ENCODE measurements at regions not wholly inside any gene's neighbourhood (a gene's known extent, or its start where the extent isn't known, plus 50 kb on each side); places are given as distances from the start of the nearest gene placed in this dataset.

- ChIA-PET CTCF (interaction anchor here (1.0 to 1.4 kb wide), 3 partner anchors 11 to 275 kb away, joined by 3 to 12 read pairs (median 4); no protein-coding TSS in a partner anchor), POLR2A (interaction anchor here (1.0 to 8.7 kb wide), 4 partner anchors 8 to 111 kb away, joined by 3 to 147 read pairs (median 4); partner anchors contain the start of gene FYN)
- H3K27me3 ChIP-seq (ENCODE audit: control insufficient read depth in 2 of 2, insufficient read depth in 2 of 2, low read length in 2 of 2) = no peaks in the 10 kb centered on the region
- ATAC-seq (no peak), DNase-seq (no peak)
- H3K9me3 ChIP-seq (ENCODE audit: control insufficient read depth in 2 of 3, low read length in 3 of 3) = no peaks in the 10 kb centered on the region
- no peak overlapping the region for H3K4me3 ChIP-seq (ENCODE audit: low read length)
- Mint-ChIP-seq H3K27ac (peak overlapping the region; percentile 21 to 96 (median 80)), H3K4me1 (peaks cover 56 to 99% (median 90%) of the 10 kb centered on the region in 7 donors), H3K4me3 (peak overlapping the region in 9 of 10 donors; percentile 18 to 75 (median 56)), H3K27me3 (no peaks in the 10 kb centered on the region), H3K36me3 (peaks cover 0 to 10% (median 0%) of the 10 kb centered on the region in 5 donors), H3K9me3 (peaks cover 0 to 15% (median 0%) of the 10 kb centered on the region in 11 donors)
- intact Hi-C loops (cut with micrococcal nuclease) = loop anchor here in 1 of 2 donors (1.0 kb wide), 1 partner anchor 11 kb away; no protein-coding TSS in a partner anchor
- no peaks in the 10 kb centered on the region for H3K36me3 ChIP-seq (ENCODE audit: control insufficient read depth in 2 of 3, insufficient read depth in 3 of 3, low read length in 3 of 3)
- peaks cover 21 to 87% of the 10 kb centered on the region in 2 donors for H3K4me1 ChIP-seq (ENCODE audit: control insufficient read depth in 2 of 2, insufficient read depth in 2 of 2, low read length in 2 of 2)
- peak overlapping the region; percentile 47 for H3K27ac ChIP-seq (ENCODE audit: low read depth, low read length)
Observed at GRCh38 chr6:111984516-111985201, 69.2 kb upstream of the CCN6 start.

GRCh38 chr6:111985202-111985731 is 68.6 kb upstream of the CCN6 start:
- no peaks in the 10 kb centered on the region for H3K27me3 Mint-ChIP-seq
- CTCF ChIA-PET = interaction anchor here (1.0 to 1.4 kb wide), 3 partner anchors 11 to 275 kb away, joined by 3 to 12 read pairs (median 4); no protein-coding TSS in a partner anchor
- DNase-seq (peak in 5 of 9 donors; percentile 34 to 50 (median 43)), ATAC-seq (peak; percentile 54)
- H3K36me3 Mint-ChIP-seq = peaks cover 0 to 15% (median 0%) of the 10 kb centered on the region in 5 donors
- peaks cover 59 to 99% (median 90%) of the 10 kb centered on the region in 7 donors for H3K4me1 Mint-ChIP-seq
- peaks cover 27 to 87% of the 10 kb centered on the region in 2 donors for H3K4me1 ChIP-seq (ENCODE audit: control insufficient read depth in 2 of 2, insufficient read depth in 2 of 2, low read length in 2 of 2)
- peaks cover 0 to 15% (median 0%) of the 10 kb centered on the region in 11 donors for H3K9me3 Mint-ChIP-seq
- peak overlapping the region; percentile 2 to 96 (median 77) for H3K27ac Mint-ChIP-seq
- POLR2A ChIA-PET = interaction anchor here (1.0 to 8.7 kb wide), 2 partner anchors 10 to 112 kb away, joined by 3 to 147 read pairs; partner anchors contain the start of gene FYN
- H3K27me3 ChIP-seq (ENCODE audit: control insufficient read depth in 2 of 2, insufficient read depth in 2 of 2, low read length in 2 of 2) = no peaks in the 10 kb centered on the region
- H3K36me3 ChIP-seq (ENCODE audit: control insufficient read depth in 2 of 3, insufficient read depth in 3 of 3, low read length in 3 of 3) = no peaks in the 10 kb centered on the region
- no peak overlapping the region for H3K4me3 ChIP-seq (ENCODE audit: low read length)
- intact Hi-C loops (cut with micrococcal nuclease) = loop anchor here in 1 of 2 donors (1.0 kb wide), 1 partner anchor 12 kb away; no protein-coding TSS in a partner anchor
- peak overlapping the region in 9 of 10 donors; percentile 1 to 75 (median 56) for H3K4me3 Mint-ChIP-seq
- H3K9me3 ChIP-seq (ENCODE audit: control insufficient read depth in 2 of 3, low read length in 3 of 3) = no peaks in the 10 kb centered on the region
- peak overlapping the region; percentile 47 for H3K27ac ChIP-seq (ENCODE audit: low read depth, low read length)

GRCh38 chr6:111986651-111987050 is 67.3 kb upstream of the CCN6 start:
- H3K4me3 ChIP-seq (ENCODE audit: low read length) = no peak overlapping the region
- Mint-ChIP-seq H3K36me3 (peaks cover 0 to 15% (median 0%) of the 10 kb centered on the region in 5 donors), H3K4me3 (peak overlapping the region in 2 of 10 donors; percentile 50 to 67), H3K27me3 (no peaks in the 10 kb centered on the region), H3K27ac (peak overlapping the region in 7 of 9 donors; percentile 65 to 96 (median 80)), H3K4me1 (peaks cover 67 to 99% (median 93%) of the 10 kb centered on the region in 7 donors), H3K9me3 (peaks cover 0 to 15% (median 0%) of the 10 kb centered on the region in 11 donors)
- H3K27me3 ChIP-seq (ENCODE audit: control insufficient read depth in 2 of 2, insufficient read depth in 2 of 2, low read length in 2 of 2) = no peaks in the 10 kb centered on the region
- ChIA-PET POLR2A (interaction anchor here (0.6 to 8.7 kb wide), 6 partner anchors 11 to 184 kb away, joined by 3 to 147 read pairs (median 3); partner anchors contain the start of gene FYN), CTCF (interaction anchor here (0.6 to 1.8 kb wide), 4 partner anchors 12 to 270 kb away, joined by 3 to 9 read pairs (median 6); no protein-coding TSS in a partner anchor)
- DNase-seq (no peak), ATAC-seq (no peak)
- peaks cover 34 to 92% of the 10 kb centered on the region in 2 donors for H3K4me1 ChIP-seq (ENCODE audit: control insufficient read depth in 2 of 2, insufficient read depth in 2 of 2, low read length in 2 of 2)
- no peaks in the 10 kb centered on the region for H3K36me3 ChIP-seq (ENCODE audit: control insufficient read depth in 2 of 3, insufficient read depth in 3 of 3, low read length in 3 of 3)
- no peaks in the 10 kb centered on the region for H3K9me3 ChIP-seq (ENCODE audit: control insufficient read depth in 2 of 3, low read length in 3 of 3)
- intact Hi-C loops (cut with micrococcal nuclease) = no loop called here
- H3K27ac ChIP-seq (ENCODE audit: low read depth, low read length) = no peak overlapping the region

- H3K4me1 Mint-ChIP-seq = peaks cover 67 to 100% (median 96%) of the 10 kb centered on the region in 7 donors
- POLR2A ChIA-PET = interaction anchor here (0.6 to 8.7 kb wide), 6 partner anchors 12 to 184 kb away, joined by 3 to 147 read pairs (median 3); partner anchors contain the start of gene FYN
- peak overlapping the region in 6 of 10 donors; percentile 10 to 66 (median 52) for H3K4me3 Mint-ChIP-seq
Observed at GRCh38 chr6:111987295-111987694, 66.6 kb upstream of the CCN6 start.

GRCh38 chr6:111988926-111989325 is 65.0 kb upstream of the CCN6 start:
- Histone ChIP-seq H3K27ac (ENCODE audit: low read depth, low read length) (peak overlapping the region; percentile 67), H3K36me3 (ENCODE audit: control insufficient read depth in 2 of 3, insufficient read depth in 3 of 3, low read length in 3 of 3) (no peaks in the 10 kb centered on the region), H3K9me3 (ENCODE audit: control insufficient read depth in 2 of 3, low read length in 3 of 3) (no peaks in the 10 kb centered on the region), H3K4me3 (ENCODE audit: low read length) (peak overlapping the region; percentile 17), H3K4me1 (ENCODE audit: control insufficient read depth in 2 of 2, insufficient read depth in 2 of 2, low read length in 2 of 2) (peaks cover 52 to 98% of the 10 kb centered on the region in 2 donors), H3K27me3 (ENCODE audit: control insufficient read depth in 2 of 2, insufficient read depth in 2 of 2, low read length in 2 of 2) (no peaks in the 10 kb centered on the region)
- peaks cover 68 to 100% (median 96%) of the 10 kb centered on the region in 7 donors for H3K4me1 Mint-ChIP-seq
- DNase-seq (no peak), ATAC-seq (no peak)
- peaks cover 0 to 15% (median 0%) of the 10 kb centered on the region in 5 donors for H3K36me3 Mint-ChIP-seq
- ChIA-PET POLR2A (interaction anchor here (1.1 to 8.7 kb wide), 5 partner anchors 13 to 115 kb away, joined by 3 to 147 read pairs (median 5); partner anchors contain the start of gene FYN), CTCF (interaction anchor here (0.7 kb wide), 1 partner anchor 134 kb away, joined by 3 read pairs; no protein-coding TSS in a partner anchor)
- peak overlapping the region; percentile 32 to 79 (median 66) for H3K4me3 Mint-ChIP-seq
- H3K27ac Mint-ChIP-seq = peak overlapping the region; percentile 79 to 98 (median 96)
- H3K9me3 Mint-ChIP-seq = peaks cover 0 to 15% (median 0%) of the 10 kb centered on the region in 11 donors
- intact Hi-C loops (cut with micrococcal nuclease) = no loop called here
- no peaks in the 10 kb centered on the region for H3K27me3 Mint-ChIP-seq

More at GRCh38 chr6:111987295-111987694, 66.6 kb upstream of the CCN6 start:
- Histone ChIP-seq H3K36me3 (ENCODE audit: control insufficient read depth in 2 of 3, insufficient read depth in 3 of 3, low read length in 3 of 3) (no peaks in the 10 kb centered on the region), H3K4me3 (ENCODE audit: low read length) (no peak overlapping the region), H3K27ac (ENCODE audit: low read depth, low read length) (no peak overlapping the region), H3K4me1 (ENCODE audit: control insufficient read depth in 2 of 2, insufficient read depth in 2 of 2, low read length in 2 of 2) (peaks cover 36 to 96% of the 10 kb centered on the region in 2 donors), H3K27me3 (ENCODE audit: control insufficient read depth in 2 of 2, insufficient read depth in 2 of 2, low read length in 2 of 2) (no peaks in the 10 kb centered on the region), H3K9me3 (ENCODE audit: control insufficient read depth in 2 of 3, low read length in 3 of 3) (no peaks in the 10 kb centered on the region)
- ATAC-seq (no peak), DNase-seq (no peak)
- no peaks in the 10 kb centered on the region for H3K27me3 Mint-ChIP-seq
- CTCF ChIA-PET = interaction anchor here (0.6 to 1.8 kb wide), 5 partner anchors 12 to 270 kb away, joined by 3 to 9 read pairs (median 4); no protein-coding TSS in a partner anchor
- H3K27ac Mint-ChIP-seq = peak overlapping the region in 8 of 9 donors; percentile 43 to 98 (median 90)
- intact Hi-C loops (cut with micrococcal nuclease) = no loop called here
- peaks cover 0 to 15% (median 0%) of the 10 kb centered on the region in 11 donors for H3K9me3 Mint-ChIP-seq
- peaks cover 0 to 15% (median 0%) of the 10 kb centered on the region in 5 donors for H3K36me3 Mint-ChIP-seq

GRCh38 chr6:111989743-111990142 is 64.2 kb upstream of the CCN6 start:
- Histone ChIP-seq H3K27ac (ENCODE audit: low read depth, low read length) (peak overlapping the region; percentile 67), H3K4me3 (ENCODE audit: low read length) (peak overlapping the region; percentile 17), H3K27me3 (ENCODE audit: control insufficient read depth in 2 of 2, insufficient read depth in 2 of 2, low read length in 2 of 2) (no peaks in the 10 kb centered on the region), H3K4me1 (ENCODE audit: control insufficient read depth in 2 of 2, insufficient read depth in 2 of 2, low read length in 2 of 2) (peaks cover 54 to 95% of the 10 kb centered on the region in 2 donors), H3K36me3 (ENCODE audit: control insufficient read depth in 2 of 3, insufficient read depth in 3 of 3, low read length in 3 of 3) (no peaks in the 10 kb centered on the region), H3K9me3 (ENCODE audit: control insufficient read depth in 2 of 3, low read length in 3 of 3) (no peaks in the 10 kb centered on the region)
- ChIA-PET POLR2A (interaction anchor here (1.2 to 8.7 kb wide), 11 partner anchors 8 to 212 kb away, joined by 3 to 147 read pairs (median 4); partner anchors contain the start of gene FYN), CTCF (interaction anchor here (1.2 to 1.6 kb wide), 5 partner anchors 12 to 279 kb away, joined by 3 to 11 read pairs (median 6); partner anchors contain the start of gene FYN)
- peaks cover 0 to 15% (median 0%) of the 10 kb centered on the region in 11 donors for H3K9me3 Mint-ChIP-seq
- no peaks in the 10 kb centered on the region for H3K27me3 Mint-ChIP-seq
- H3K27ac Mint-ChIP-seq = peak overlapping the region; percentile 79 to 98 (median 96)
- H3K36me3 Mint-ChIP-seq = peaks cover 0 to 15% (median 0%) of the 10 kb centered on the region in 5 donors
- intact Hi-C loops (cut with micrococcal nuclease) = loop anchor here (1.0 to 10.0 kb wide), 2 partner anchors 16 to 155 kb away; no protein-coding TSS in a partner anchor
- peak overlapping the region; percentile 32 to 79 (median 66) for H3K4me3 Mint-ChIP-seq
- ATAC-seq (peak; percentile 87), DNase-seq (peak in 7 of 9 donors; percentile 63 to 80 (median 71))
- peaks cover 67 to 100% (median 97%) of the 10 kb centered on the region in 7 donors for H3K4me1 Mint-ChIP-seq

Measured in naive thymus-derived CD4-positive, alpha-beta T cell (primary cell).